Caco-2 (cell line): ENCODE measurements at regions not wholly inside any gene's neighbourhood (a gene's known extent, or its start where the extent isn't known, plus 50 kb on each side); places are given as distances from the start of the nearest gene placed in this dataset.

ENCODE experiments used
- BruUV-seq: library from RNA; stranded (reverse); fragments of 400-500 nt; replicated peaks from 2 replicates; lab custom pipeline; 2021; lab: Mats Ljungman, UMichigan
- CTCF ChIA-PET: fragments of 300-600 bp; sonication (Branson Sonifier 250); formaldehyde crosslinking; loops from one replicate; lab custom pipeline; 2022; ENCODE audit warnings: antibody characterized with exemption; lab: Charles Lee
- POLR2A ChIA-PET: fragments of 300-600 bp; sonication (Branson Sonifier 250); formaldehyde crosslinking; loops from one replicate; lab custom pipeline; 2022; ENCODE audit warnings: antibody characterized with exemption; lab: Charles Lee
- DNase-seq, 2 experiments: peaks; one replicate each; pipeline versions ENCODE4 v3.0.0 to v3.0.0-alpha.2; 2020 to 2022
- H3K27me3 ChIP-seq: replicated peaks from 2 replicates; pipeline ENCODE4 v1.6.0; 2011; ENCODE audit warnings: low read length; ENCODE audit not compliant: control insufficient read depth, insufficient read depth
- H3K36me3 ChIP-seq: 2 replicates; pipeline ENCODE4 v1.5.1; 2011; ENCODE audit warnings: low read length; ENCODE audit not compliant: control insufficient read depth, insufficient read depth
- H3K4me1 ChIP-seq: fragments of 250-450 bp; sonication (Bioruptor Pico); 2 replicates; pipeline ENCODE4 v1.5.1; 2020; ENCODE audit warnings: mild to moderate bottlenecking
- H3K4me3 ChIP-seq: 2 replicates; pipeline ENCODE4 v1.5.1; 2011; ENCODE audit warnings: low read depth, mild to moderate bottlenecking, control low read depth, low read length
- H3K9me3 ChIP-seq: fragments of 250-450 bp; sonication (Bioruptor Pico); 2 replicates; pipeline ENCODE4 v1.5.1; 2020; ENCODE audit warnings: mild to moderate bottlenecking, moderate library complexity
- H3K27ac Mint-ChIP-seq: one replicate; pipeline ENCODE4 v1.8.0; 2022; ENCODE audit warnings: mixed read lengths; ENCODE audit not compliant: unreplicated experiment
- H3K27me3 Mint-ChIP-seq: one replicate; pipeline ENCODE4 v1.8.0; 2022; ENCODE audit warnings: mixed read lengths; ENCODE audit not compliant: insufficient read depth, unreplicated experiment
- H3K36me3 Mint-ChIP-seq: one replicate; pipeline ENCODE4 v1.8.0; 2022; ENCODE audit warnings: mild to moderate bottlenecking, mixed read lengths; ENCODE audit not compliant: insufficient read depth, unreplicated experiment
- H3K4me1 Mint-ChIP-seq: one replicate; pipeline ENCODE4 v1.8.0; 2022; ENCODE audit warnings: low read depth, mixed read lengths; ENCODE audit not compliant: unreplicated experiment
- H3K4me3 Mint-ChIP-seq: one replicate; pipeline ENCODE4 v1.8.0; 2022; ENCODE audit warnings: mild to moderate bottlenecking, moderate library complexity, mixed read lengths; ENCODE audit not compliant: unreplicated experiment
- H3K9me3 Mint-ChIP-seq: one replicate; pipeline ENCODE4 v1.8.0; 2022; ENCODE audit warnings: mixed read lengths; ENCODE audit not compliant: unreplicated experiment
- CTCF ChIP-seq, 2 experiments: fragments of 200-600 bp in 1 of 2; IDR thresholded peaks; 1 replicate in 1 of 2; 2 replicates in 1 of 2; pipeline versions ENCODE4 v1.5.1 to v1.8.0; 2011 to 2022; ENCODE audit warnings: antibody characterized with exemption in 1 of 2, control low read depth in 1 of 2, inconsistent platforms in 1 of 2, low read depth in 1 of 2, low read length in 1 of 2, mild to moderate bottlenecking in 1 of 2, moderate library complexity in 1 of 2; ENCODE audit not compliant: insufficient read depth in 1 of 2, severe bottlenecking in 1 of 2, unreplicated experiment in 1 of 2
- intact Hi-C: fragments of 100-400 bp; cut with micrococcal nuclease; formaldehyde crosslinking; loops from one replicate; pipeline ENCODE4 v1.10.0; 2022; ENCODE audit not compliant: unreplicated experiment

DNA sequence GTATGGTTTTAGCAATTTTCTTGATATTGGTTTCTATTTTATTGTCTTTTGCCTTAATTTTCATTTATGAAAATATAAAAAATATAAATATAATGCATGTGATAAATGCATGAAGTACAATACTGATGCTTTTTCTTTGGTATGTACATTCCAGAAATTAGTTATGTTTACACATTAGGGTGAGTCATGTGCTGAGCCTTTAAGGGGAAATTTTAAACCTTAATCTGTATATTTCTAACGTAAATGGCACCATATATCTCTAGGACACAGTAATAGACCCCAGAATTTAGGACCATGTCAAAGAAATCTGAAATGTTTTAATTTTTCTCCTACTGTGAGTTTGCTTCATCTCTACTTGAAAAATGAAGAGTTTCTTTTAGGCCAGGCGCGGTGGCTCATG is 117.8 kb upstream of the SPRY1 start:
- ChIA-PET POLR2A (no interaction called here), CTCF (no interaction called here)
- Mint-ChIP-seq H3K36me3 (no peaks in the 10 kb centered on the region), H3K27me3 (no peaks in the 10 kb centered on the region), H3K4me1 (no peaks in the 10 kb centered on the region), H3K9me3 (no peaks in the 10 kb centered on the region), H3K4me3 (no peak overlapping the region), H3K27ac (no peak overlapping the region)
- no peaks in the 10 kb centered on the region for H3K36me3 ChIP-seq
- DNase-seq: no peak
- BruUV-seq: no TSS peak
- H3K4me1 ChIP-seq: no peaks in the 10 kb centered on the region
- no peak for TF ChIP-seq CTCF (IDR thresholded peaks at IDR 0.05; ENCODE audit: insufficient read depth in 1 of 2, low read depth in 1 of 2, low read length in 1 of 2, severe bottlenecking in 1 of 2, unreplicated experiment in 1 of 2)
- H3K4me3 ChIP-seq: no peak overlapping the region
- intact Hi-C loops: no loop called here
- H3K27me3 ChIP-seq: no peaks in the 10 kb centered on the region
- no peaks in the 10 kb centered on the region for H3K9me3 ChIP-seq

DNA sequence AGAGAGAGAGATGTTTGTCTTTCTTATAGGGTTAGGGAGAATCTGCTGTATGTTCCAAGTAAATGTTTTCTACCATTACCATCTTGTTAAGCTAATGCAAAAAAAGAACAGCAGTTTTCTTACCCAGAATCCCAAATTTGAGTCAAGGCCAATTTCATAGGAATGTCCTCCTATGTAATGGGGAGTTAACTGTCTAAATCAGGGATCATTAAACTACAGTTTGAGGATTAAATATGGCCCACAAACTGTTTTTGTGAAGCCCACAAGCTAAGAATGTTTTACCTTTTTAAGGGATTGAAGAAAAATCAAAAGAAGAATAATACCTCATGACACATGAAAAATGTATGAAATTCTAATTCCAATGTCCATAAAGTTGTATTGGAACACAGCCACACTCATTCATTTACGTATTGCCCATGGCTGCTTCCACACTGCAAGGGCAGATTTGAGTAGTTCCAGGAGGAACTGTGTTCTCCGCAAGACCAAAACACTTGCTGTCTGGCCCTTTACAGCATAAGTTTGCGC is 113.2 kb upstream of the SPRY1 start:
- no peaks in the 10 kb centered on the region for H3K36me3 ChIP-seq
- POLR2A ChIA-PET: no interaction called here

GRCh38 chr4:123284168-123284567 is 112.4 kb upstream of the SPRY1 start:
- CTCF ChIA-PET: no interaction called here
- no peak overlapping the region for H3K27ac Mint-ChIP-seq

More for the DNA sequence above, 113.2 kb upstream of the SPRY1 start:
- DNase-seq: no peak
- Histone ChIP-seq H3K4me1 (no peaks in the 10 kb centered on the region), H3K27me3 (no peaks in the 10 kb centered on the region), H3K9me3 (no peaks in the 10 kb centered on the region), H3K4me3 (no peak overlapping the region)
- H3K27ac Mint-ChIP-seq: no peak overlapping the region
- no peak for TF ChIP-seq CTCF (IDR thresholded peaks at IDR 0.05; ENCODE audit: insufficient read depth in 1 of 2, low read depth in 1 of 2, low read length in 1 of 2, severe bottlenecking in 1 of 2, unreplicated experiment in 1 of 2)
- no TSS peak for BruUV-seq
- no peaks in the 10 kb centered on the region for H3K4me1 Mint-ChIP-seq
- no peak overlapping the region for H3K4me3 Mint-ChIP-seq
- intact Hi-C loops: no loop called here
- CTCF ChIA-PET: no interaction called here
- H3K27me3 Mint-ChIP-seq: no peaks in the 10 kb centered on the region
- no peaks in the 10 kb centered on the region for H3K36me3 Mint-ChIP-seq
- no peaks in the 10 kb centered on the region for H3K9me3 Mint-ChIP-seq

More at GRCh38 chr4:123284168-123284567, 112.4 kb upstream of the SPRY1 start:
- intact Hi-C loops: no loop called here
- BruUV-seq: no TSS peak
- TF ChIP-seq CTCF (IDR thresholded peaks at IDR 0.05; ENCODE audit: insufficient read depth in 1 of 2, low read depth in 1 of 2, low read length in 1 of 2, severe bottlenecking in 1 of 2, unreplicated experiment in 1 of 2): no peak
- no peaks in the 10 kb centered on the region for H3K36me3 ChIP-seq
- H3K9me3 ChIP-seq: no peaks in the 10 kb centered on the region
- H3K27me3 ChIP-seq: no peaks in the 10 kb centered on the region
- H3K4me1 ChIP-seq: no peaks in the 10 kb centered on the region
- no peak overlapping the region for H3K4me3 ChIP-seq
- POLR2A ChIA-PET: no interaction called here
- H3K36me3 Mint-ChIP-seq: no peaks in the 10 kb centered on the region
- no peak for DNase-seq
- H3K4me3 Mint-ChIP-seq: no peak overlapping the region
- H3K27me3 Mint-ChIP-seq: no peaks in the 10 kb centered on the region
- H3K9me3 Mint-ChIP-seq: no peaks in the 10 kb centered on the region
- H3K4me1 Mint-ChIP-seq: no peaks in the 10 kb centered on the region
